ENCODE measurements at regions not wholly inside any gene's neighbourhood (a gene's known extent, or its start where the extent isn't known, plus 50 kb on each side); places are given as distances from the start of the nearest gene placed in this dataset.

DNA sequence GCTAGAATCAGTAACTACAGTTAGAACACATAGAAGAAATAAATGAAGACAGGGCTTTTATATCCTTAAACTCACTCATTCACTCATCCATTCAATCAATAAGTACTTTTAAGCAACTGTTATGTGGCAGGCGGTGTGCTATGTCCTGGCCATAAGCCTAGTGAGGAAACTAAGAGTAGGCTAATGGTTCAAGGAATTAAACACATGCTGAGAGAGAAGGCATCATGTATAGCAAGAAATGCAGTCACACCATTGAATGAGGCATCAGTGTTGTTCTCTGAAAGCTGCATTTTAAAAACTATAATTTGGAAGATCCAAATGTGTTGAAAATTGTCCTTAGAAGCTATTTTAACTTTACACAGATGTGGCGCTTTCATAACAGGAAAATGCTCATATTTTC lies 86.5 kb upstream of the DTNA start:
- TF ChIP-seq, protein P1, sequence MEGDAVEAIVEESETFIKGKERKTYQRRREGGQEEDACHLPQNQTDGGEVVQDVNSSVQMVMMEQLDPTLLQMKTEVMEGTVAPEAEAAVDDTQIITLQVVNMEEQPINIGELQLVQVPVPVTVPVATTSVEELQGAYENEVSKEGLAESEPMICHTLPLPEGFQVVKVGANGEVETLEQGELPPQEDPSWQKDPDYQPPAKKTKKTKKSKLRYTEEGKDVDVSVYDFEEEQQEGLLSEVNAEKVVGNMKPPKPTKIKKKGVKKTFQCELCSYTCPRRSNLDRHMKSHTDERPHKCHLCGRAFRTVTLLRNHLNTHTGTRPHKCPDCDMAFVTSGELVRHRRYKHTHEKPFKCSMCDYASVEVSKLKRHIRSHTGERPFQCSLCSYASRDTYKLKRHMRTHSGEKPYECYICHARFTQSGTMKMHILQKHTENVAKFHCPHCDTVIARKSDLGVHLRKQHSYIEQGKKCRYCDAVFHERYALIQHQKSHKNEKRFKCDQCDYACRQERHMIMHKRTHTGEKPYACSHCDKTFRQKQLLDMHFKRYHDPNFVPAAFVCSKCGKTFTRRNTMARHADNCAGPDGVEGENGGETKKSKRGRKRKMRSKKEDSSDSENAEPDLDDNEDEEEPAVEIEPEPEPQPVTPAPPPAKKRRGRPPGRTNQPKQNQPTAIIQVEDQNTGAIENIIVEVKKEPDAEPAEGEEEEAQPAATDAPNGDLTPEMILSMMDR (IDR thresholded peaks at IDR 0.05), result no peak
- no peak for TF ChIP-seq EP300 (IDR thresholded peaks at IDR 0.05; ENCODE audit: low read depth)
- TF ChIP-seq POLR2A (IDR thresholded peaks at IDR 0.05), result no peak
